B cell (primary cell): ENCODE measurements at regions not wholly inside any gene's neighbourhood (a gene's known extent, or its start where the extent isn't known, plus 50 kb on each side); places are given as distances from the start of the nearest gene placed in this dataset.

Experiments
- EZH2 ChIP-seq: IDR thresholded peaks from 2 replicates; pipeline ENCODE4 v1.6.1; 2012; ENCODE audit warnings: borderline replicate concordance, low read depth, mild to moderate bottlenecking, moderate library complexity, low read length; ENCODE audit not compliant: insufficient read depth, poor library complexity, severe bottlenecking
- TF ChIP-seq, protein P1 (sequence below): fragments of 200-600 bp; IDR thresholded peaks from one replicate; pipeline ENCODE4 v1.8.0; 2022; ENCODE audit warnings: antibody characterized with exemption, mild to moderate bottlenecking

DNA sequence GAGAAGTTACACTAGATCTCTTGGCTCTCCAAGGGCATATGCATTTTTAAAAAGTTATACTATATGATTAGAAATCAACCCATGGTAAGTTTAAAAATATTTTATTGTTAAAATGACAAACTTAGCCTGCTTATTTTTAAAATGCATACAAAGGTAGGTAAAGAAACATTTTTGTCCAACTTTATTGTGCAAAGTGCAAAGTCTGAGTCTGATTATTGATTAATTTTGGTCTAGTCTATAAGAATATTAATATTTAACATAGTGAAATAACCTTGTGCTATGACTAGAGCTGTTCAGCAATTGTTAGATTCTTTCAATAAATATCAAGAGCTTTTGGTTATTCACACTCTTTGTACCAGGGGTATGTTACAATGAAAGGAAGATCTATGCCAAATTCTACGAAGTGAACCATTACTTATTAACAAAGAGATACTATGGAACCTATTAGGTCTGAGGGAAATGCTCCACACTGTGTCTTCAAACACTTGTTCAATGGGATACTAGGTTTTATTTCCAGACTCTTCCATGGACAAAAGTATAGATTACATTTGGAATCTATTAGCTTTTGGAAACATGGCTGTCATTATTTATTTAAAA, 70.4 kb downstream of the DIPK2A start:
- TF ChIP-seq EZH2 = no peak
- TF ChIP-seq, protein P1, sequence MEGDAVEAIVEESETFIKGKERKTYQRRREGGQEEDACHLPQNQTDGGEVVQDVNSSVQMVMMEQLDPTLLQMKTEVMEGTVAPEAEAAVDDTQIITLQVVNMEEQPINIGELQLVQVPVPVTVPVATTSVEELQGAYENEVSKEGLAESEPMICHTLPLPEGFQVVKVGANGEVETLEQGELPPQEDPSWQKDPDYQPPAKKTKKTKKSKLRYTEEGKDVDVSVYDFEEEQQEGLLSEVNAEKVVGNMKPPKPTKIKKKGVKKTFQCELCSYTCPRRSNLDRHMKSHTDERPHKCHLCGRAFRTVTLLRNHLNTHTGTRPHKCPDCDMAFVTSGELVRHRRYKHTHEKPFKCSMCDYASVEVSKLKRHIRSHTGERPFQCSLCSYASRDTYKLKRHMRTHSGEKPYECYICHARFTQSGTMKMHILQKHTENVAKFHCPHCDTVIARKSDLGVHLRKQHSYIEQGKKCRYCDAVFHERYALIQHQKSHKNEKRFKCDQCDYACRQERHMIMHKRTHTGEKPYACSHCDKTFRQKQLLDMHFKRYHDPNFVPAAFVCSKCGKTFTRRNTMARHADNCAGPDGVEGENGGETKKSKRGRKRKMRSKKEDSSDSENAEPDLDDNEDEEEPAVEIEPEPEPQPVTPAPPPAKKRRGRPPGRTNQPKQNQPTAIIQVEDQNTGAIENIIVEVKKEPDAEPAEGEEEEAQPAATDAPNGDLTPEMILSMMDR = no peak
